ENCODE measurements at regions not wholly inside any gene's neighbourhood (a gene's known extent, or its start where the extent isn't known, plus 50 kb on each side); places are given as distances from the start of the nearest gene placed in this dataset.

- no peaks in the 10 kb centered on the region for H3K9me3 ChIP-seq (ENCODE audit: control insufficient read depth in 1 of 2, low read length in 2 of 2)
- CTCF ChIA-PET (ENCODE audit: partially characterized antibody): no interaction called here
- H3K4me3 ChIP-seq (ENCODE audit: low read length in 2 of 2): no peak overlapping the region
- no peak overlapping the region for H3K4me3 Mint-ChIP-seq
- peaks cover 0 to 13% (median 2%) of the 10 kb centered on the region in 8 donors for H3K9me3 Mint-ChIP-seq
- no peaks in the 10 kb centered on the region for H3K27me3 Mint-ChIP-seq
- H3K27ac Mint-ChIP-seq: no peak overlapping the region
- no peaks in the 10 kb centered on the region for H3K36me3 ChIP-seq (ENCODE audit: insufficient read depth, low read length)
- DNase-seq: no peak
- no peaks in the 10 kb centered on the region for H3K4me1 Mint-ChIP-seq
- no peaks in the 10 kb centered on the region for H3K27me3 ChIP-seq (ENCODE audit: insufficient read depth, low read length)
- no peaks in the 10 kb centered on the region for H3K4me1 ChIP-seq (ENCODE audit: insufficient read depth, low read length)
- POLR2A ChIA-PET (ENCODE audit: partially characterized antibody): no interaction called here
- intact Hi-C loops (cut with micrococcal nuclease): no loop called here
- no peaks in the 10 kb centered on the region for H3K36me3 Mint-ChIP-seq
- no peak overlapping the region for H3K27ac ChIP-seq (ENCODE audit: low read depth, low read length)
Observed at GRCh38 chr5:21681911-21682310, 1171.2 kb downstream of the CDH12 start.

- intact Hi-C loops (cut with micrococcal nuclease): no loop called here
- no peaks in the 10 kb centered on the region for H3K4me1 ChIP-seq (ENCODE audit: insufficient read depth, low read length)
- CTCF ChIA-PET (ENCODE audit: partially characterized antibody): no interaction called here
Observed at GRCh38 chr5:21680641-21681040, 1172.5 kb downstream of the CDH12 start.

GRCh38 chr5:21680196-21680595 is 1172.9 kb downstream of the CDH12 start:
- H3K9me3 ChIP-seq (ENCODE audit: control insufficient read depth in 1 of 2, low read length in 2 of 2): no peaks in the 10 kb centered on the region
- no peaks in the 10 kb centered on the region for H3K36me3 Mint-ChIP-seq
- no peak overlapping the region for H3K27ac ChIP-seq (ENCODE audit: low read depth, low read length)
- H3K9me3 Mint-ChIP-seq: peaks cover 0 to 10% (median 1%) of the 10 kb centered on the region in 8 donors
- intact Hi-C loops (cut with micrococcal nuclease): no loop called here
- H3K4me3 ChIP-seq (ENCODE audit: low read length in 2 of 2): no peak overlapping the region
- no peaks in the 10 kb centered on the region for H3K27me3 ChIP-seq (ENCODE audit: insufficient read depth, low read length)
- ChIA-PET CTCF (ENCODE audit: partially characterized antibody) (no interaction called here), POLR2A (ENCODE audit: partially characterized antibody) (no interaction called here)
- no peaks in the 10 kb centered on the region for H3K27me3 Mint-ChIP-seq
- no peak overlapping the region for H3K4me3 Mint-ChIP-seq
- no peak for DNase-seq
- H3K36me3 ChIP-seq (ENCODE audit: insufficient read depth, low read length): no peaks in the 10 kb centered on the region
- H3K4me1 Mint-ChIP-seq: no peaks in the 10 kb centered on the region
- H3K27ac Mint-ChIP-seq: no peak overlapping the region
- no peaks in the 10 kb centered on the region for H3K4me1 ChIP-seq (ENCODE audit: insufficient read depth, low read length)

More at GRCh38 chr5:21680641-21681040, 1172.5 kb downstream of the CDH12 start:
- POLR2A ChIA-PET (ENCODE audit: partially characterized antibody): no interaction called here
- no peaks in the 10 kb centered on the region for H3K27me3 ChIP-seq (ENCODE audit: insufficient read depth, low read length)
- no peaks in the 10 kb centered on the region for H3K36me3 ChIP-seq (ENCODE audit: insufficient read depth, low read length)
- H3K4me3 Mint-ChIP-seq: no peak overlapping the region
- no peaks in the 10 kb centered on the region for H3K4me1 Mint-ChIP-seq
- H3K36me3 Mint-ChIP-seq: no peaks in the 10 kb centered on the region
- no peak overlapping the region for H3K4me3 ChIP-seq (ENCODE audit: low read length in 2 of 2)
- DNase-seq: no peak
- no peaks in the 10 kb centered on the region for H3K9me3 ChIP-seq (ENCODE audit: control insufficient read depth in 1 of 2, low read length in 2 of 2)
- H3K27ac Mint-ChIP-seq: no peak overlapping the region
- H3K9me3 Mint-ChIP-seq: peaks cover 0 to 10% (median 1%) of the 10 kb centered on the region in 8 donors
- H3K27me3 Mint-ChIP-seq: no peaks in the 10 kb centered on the region
- no peak overlapping the region for H3K27ac ChIP-seq (ENCODE audit: low read depth, low read length)

GRCh38 chr5:21678526-21678925 is 1174.6 kb downstream of the CDH12 start:
- Histone ChIP-seq H3K27me3 (ENCODE audit: insufficient read depth, low read length) (no peaks in the 10 kb centered on the region), H3K4me1 (ENCODE audit: insufficient read depth, low read length) (no peaks in the 10 kb centered on the region), H3K9me3 (ENCODE audit: control insufficient read depth in 1 of 2, low read length in 2 of 2) (no peaks in the 10 kb centered on the region), H3K36me3 (ENCODE audit: insufficient read depth, low read length) (no peaks in the 10 kb centered on the region), H3K4me3 (ENCODE audit: low read length in 2 of 2) (no peak overlapping the region), H3K27ac (ENCODE audit: low read depth, low read length) (no peak overlapping the region)
- DNase-seq: no peak
- H3K27me3 Mint-ChIP-seq: no peaks in the 10 kb centered on the region
- ChIA-PET POLR2A (ENCODE audit: partially characterized antibody) (no interaction called here), CTCF (ENCODE audit: partially characterized antibody) (no interaction called here)
- peaks cover 0 to 10% (median 1%) of the 10 kb centered on the region in 8 donors for H3K9me3 Mint-ChIP-seq
- no peaks in the 10 kb centered on the region for H3K36me3 Mint-ChIP-seq
- H3K4me1 Mint-ChIP-seq: no peaks in the 10 kb centered on the region
- no peak overlapping the region for H3K4me3 Mint-ChIP-seq
- no peak overlapping the region for H3K27ac Mint-ChIP-seq
- intact Hi-C loops (cut with micrococcal nuclease): no loop called here

- no peaks in the 10 kb centered on the region for H3K27me3 ChIP-seq (ENCODE audit: insufficient read depth, low read length)
- intact Hi-C loops (cut with micrococcal nuclease): no loop called here
- Mint-ChIP-seq H3K4me1 (no peaks in the 10 kb centered on the region), H3K36me3 (no peaks in the 10 kb centered on the region), H3K9me3 (peaks cover 0 to 7% (median under 1%) of the 10 kb centered on the region in 8 donors), H3K27ac (no peak overlapping the region), H3K27me3 (no peaks in the 10 kb centered on the region), H3K4me3 (no peak overlapping the region)
- H3K4me1 ChIP-seq (ENCODE audit: insufficient read depth, low read length): no peaks in the 10 kb centered on the region
- no peak overlapping the region for H3K4me3 ChIP-seq (ENCODE audit: low read length in 2 of 2)
- DNase-seq: no peak
- POLR2A ChIA-PET (ENCODE audit: partially characterized antibody): no interaction called here
- no peaks in the 10 kb centered on the region for H3K36me3 ChIP-seq (ENCODE audit: insufficient read depth, low read length)
- H3K9me3 ChIP-seq (ENCODE audit: control insufficient read depth in 1 of 2, low read length in 2 of 2): no peaks in the 10 kb centered on the region
- CTCF ChIA-PET (ENCODE audit: partially characterized antibody): no interaction called here
- no peak overlapping the region for H3K27ac ChIP-seq (ENCODE audit: low read depth, low read length)
Observed at GRCh38 chr5:21672911-21673310, 1180.2 kb downstream of the CDH12 start.

GRCh38 chr5:21672360-21672759 is 1180.8 kb downstream of the CDH12 start:
- no peaks in the 10 kb centered on the region for H3K27me3 ChIP-seq (ENCODE audit: insufficient read depth, low read length)
- no peak overlapping the region for H3K27ac Mint-ChIP-seq
- H3K9me3 Mint-ChIP-seq: peaks cover 0 to 7% (median 1%) of the 10 kb centered on the region in 8 donors
- no peak overlapping the region for H3K27ac ChIP-seq (ENCODE audit: low read depth, low read length)
- H3K36me3 ChIP-seq (ENCODE audit: insufficient read depth, low read length): no peaks in the 10 kb centered on the region
- ChIA-PET CTCF (ENCODE audit: partially characterized antibody) (no interaction called here), POLR2A (ENCODE audit: partially characterized antibody) (no interaction called here)
- DNase-seq: no peak
- intact Hi-C loops (cut with micrococcal nuclease): no loop called here
- H3K36me3 Mint-ChIP-seq: no peaks in the 10 kb centered on the region
- no peak overlapping the region for H3K4me3 ChIP-seq (ENCODE audit: low read length in 2 of 2)
- H3K4me1 Mint-ChIP-seq: no peaks in the 10 kb centered on the region
- H3K27me3 Mint-ChIP-seq: no peaks in the 10 kb centered on the region
- no peaks in the 10 kb centered on the region for H3K4me1 ChIP-seq (ENCODE audit: insufficient read depth, low read length)
- no peak overlapping the region for H3K4me3 Mint-ChIP-seq
- H3K9me3 ChIP-seq (ENCODE audit: control insufficient read depth in 1 of 2, low read length in 2 of 2): no peaks in the 10 kb centered on the region

GRCh38 chr5:21665524-21665923 is 1187.6 kb downstream of the CDH12 start:
- no peaks in the 10 kb centered on the region for H3K4me1 ChIP-seq (ENCODE audit: insufficient read depth, low read length)
- no peaks in the 10 kb centered on the region for H3K36me3 Mint-ChIP-seq
- H3K36me3 ChIP-seq (ENCODE audit: insufficient read depth, low read length): no peaks in the 10 kb centered on the region
- DNase-seq: no peak
- H3K4me1 Mint-ChIP-seq: no peaks in the 10 kb centered on the region
- no peaks in the 10 kb centered on the region for H3K27me3 ChIP-seq (ENCODE audit: insufficient read depth, low read length)
- H3K27ac ChIP-seq (ENCODE audit: low read depth, low read length): no peak overlapping the region
- H3K4me3 Mint-ChIP-seq: no peak overlapping the region
- ChIA-PET CTCF (ENCODE audit: partially characterized antibody) (no interaction called here), POLR2A (ENCODE audit: partially characterized antibody) (no interaction called here)
- intact Hi-C loops (cut with micrococcal nuclease): no loop called here
- no peak overlapping the region for H3K27ac Mint-ChIP-seq
- no peaks in the 10 kb centered on the region for H3K27me3 Mint-ChIP-seq
- H3K9me3 Mint-ChIP-seq: peaks cover 0 to 26% (median 7%) of the 10 kb centered on the region in 8 donors
- no peaks in the 10 kb centered on the region for H3K9me3 ChIP-seq (ENCODE audit: control insufficient read depth in 1 of 2, low read length in 2 of 2)
- no peak overlapping the region for H3K4me3 ChIP-seq (ENCODE audit: low read length in 2 of 2)

- H3K27me3 Mint-ChIP-seq: no peaks in the 10 kb centered on the region
- Histone ChIP-seq H3K27ac (ENCODE audit: low read depth, low read length) (no peak overlapping the region), H3K36me3 (ENCODE audit: insufficient read depth, low read length) (no peaks in the 10 kb centered on the region), H3K9me3 (ENCODE audit: control insufficient read depth in 1 of 2, low read length in 2 of 2) (no peaks in the 10 kb centered on the region), H3K4me1 (ENCODE audit: insufficient read depth, low read length) (no peaks in the 10 kb centered on the region), H3K4me3 (ENCODE audit: low read length in 2 of 2) (no peak overlapping the region), H3K27me3 (ENCODE audit: insufficient read depth, low read length) (no peaks in the 10 kb centered on the region)
- intact Hi-C loops (cut with micrococcal nuclease): no loop called here
- no peaks in the 10 kb centered on the region for H3K4me1 Mint-ChIP-seq
- no peak overlapping the region for H3K4me3 Mint-ChIP-seq
- POLR2A ChIA-PET (ENCODE audit: partially characterized antibody): no interaction called here
- H3K36me3 Mint-ChIP-seq: no peaks in the 10 kb centered on the region
- no peak overlapping the region for H3K27ac Mint-ChIP-seq
- DNase-seq: no peak
- CTCF ChIA-PET (ENCODE audit: partially characterized antibody): no interaction called here
- peaks cover 0 to 26% (median 7%) of the 10 kb centered on the region in 8 donors for H3K9me3 Mint-ChIP-seq
Observed at GRCh38 chr5:21663082-21663481, 1190.1 kb downstream of the CDH12 start.

Measured in CD4-positive, alpha-beta memory T cell (primary cell).